NCI-H748 (cell line): ENCODE measurements at regions not wholly inside any gene's neighbourhood (a gene's known extent, or its start where the extent isn't known, plus 50 kb on each side); places are given as distances from the start of the nearest gene placed in this dataset.
"Not testable (repeated sequence)": the region's sequence is repeated elsewhere in the genome, so short reads cannot be mapped to it uniquely, and the experiment has no call there.

Experiments used
- DNase-seq: peaks from one replicate; lab custom pipeline; 2025; ENCODE audit not compliant: unreplicated experiment; lab: John Stamatoyannopoulos, UW

GRCh38 chr11:86167499-86168164 is 76.9 kb upstream of the EED start:
- DNase-seq: no peak

GRCh38 chr11:86166287-86166686 is 78.3 kb upstream of the EED start:
- not testable (repeated sequence) for DNase-seq

GRCh38 chr11:86164106-86164505 is 80.4 kb upstream of the EED start:
- no peak for DNase-seq

GRCh38 chr11:86163221-86163876 is 81.2 kb upstream of the EED start:
- not testable (repeated sequence) for DNase-seq

- DNase-seq: no peak
Observed at GRCh38 chr11:86162239-86162638, 82.3 kb upstream of the EED start.

GRCh38 chr11:86161837-86162236 is 82.7 kb upstream of the EED start:
- DNase-seq: no peak

GRCh38 chr11:86161336-86161735 is 83.2 kb upstream of the EED start:
- DNase-seq: no peak

GRCh38 chr11:86160541-86161149 is 83.9 kb upstream of the EED start:
- peak; percentile 56 for DNase-seq

GRCh38 chr11:86159581-86159891 is 85.0 kb upstream of the EED start:
- DNase-seq: no peak

- DNase-seq: no peak
Observed at GRCh38 chr11:86158704-86159580, 85.6 kb upstream of the EED start.

- DNase-seq: no peak
Observed at GRCh38 chr11:86157797-86158378, 86.7 kb upstream of the EED start.

GRCh38 chr11:86156397-86156955 is 87.6 kb upstream of the PICALM start:
- DNase-seq: no peak

- no peak for DNase-seq
Observed at GRCh38 chr11:86155200-86155844, 86.4 kb upstream of the PICALM start.

- no peak for DNase-seq
Observed at GRCh38 chr11:86153439-86153838, 84.6 kb upstream of the PICALM start.

- DNase-seq: no peak
Observed at GRCh38 chr11:86152901-86153300, 84.0 kb upstream of the PICALM start.

- no peak for DNase-seq
Observed at GRCh38 chr11:86152006-86152862, 83.3 kb upstream of the PICALM start.

- DNase-seq: no peak
Observed at GRCh38 chr11:86151174-86152005, 82.5 kb upstream of the PICALM start.

GRCh38 chr11:86150847-86151173 is 81.9 kb upstream of the PICALM start:
- DNase-seq: no peak

GRCh38 chr11:86149792-86150191 is 80.9 kb upstream of the PICALM start:
- DNase-seq: no peak
